Loucy (cell line): ENCODE measurements at regions not wholly inside any gene's neighbourhood (a gene's known extent, or its start where the extent isn't known, plus 50 kb on each side); places are given as distances from the start of the nearest gene placed in this dataset.

Experiments
- CTCF ChIP-seq: fragments of 200-600 bp; sonication (generic); conservative IDR thresholded peaks from 2 replicates; pipeline ENCODE4 v1.5.1; 2014; ENCODE audit warnings: mild to moderate bottlenecking, antibody characterized with exemption, low read length
- EZH2phosphoT487 ChIP-seq: fragments of 200-600 bp; IDR thresholded peaks from 2 replicates; pipeline ENCODE4 v1.6.1; 2018; ENCODE audit warnings: antibody characterized with exemption, mild to moderate bottlenecking, moderate library complexity, borderline replicate concordance

- TF ChIP-seq CTCF (no peak), EZH2phosphoT487 (no peak)
These were observed 102.8 kb downstream of the MAF start for GRCh38 chr16:79497606-79498350.
